ENCODE measurements at regions not wholly inside any gene's neighbourhood (a gene's known extent, or its start where the extent isn't known, plus 50 kb on each side); places are given as distances from the start of the nearest gene placed in this dataset.

GRCh38 chr7:3215624-3216585 is 85.1 kb upstream of the SDK1 start:
- H3K36me3 ChIP-seq (ENCODE audit: control insufficient read depth, insufficient read depth, low read length), result no peaks in the 10 kb centered on the region
- BruUV-seq (replicated peaks), result no TSS peak
- H3K4me3 ChIP-seq (ENCODE audit: low read depth, low read length), result no peak overlapping the region
- H3K27me3 Mint-ChIP-seq (ENCODE audit: insufficient read depth, unreplicated experiment), result no peaks in the 10 kb centered on the region
- no peak overlapping the region for H3K4me3 Mint-ChIP-seq (ENCODE audit: unreplicated experiment)
- H3K36me3 Mint-ChIP-seq (ENCODE audit: insufficient read depth, unreplicated experiment), result no peaks in the 10 kb centered on the region
- H3K9me3 ChIP-seq, result no peaks in the 10 kb centered on the region
- TF ChIP-seq, protein P1, sequence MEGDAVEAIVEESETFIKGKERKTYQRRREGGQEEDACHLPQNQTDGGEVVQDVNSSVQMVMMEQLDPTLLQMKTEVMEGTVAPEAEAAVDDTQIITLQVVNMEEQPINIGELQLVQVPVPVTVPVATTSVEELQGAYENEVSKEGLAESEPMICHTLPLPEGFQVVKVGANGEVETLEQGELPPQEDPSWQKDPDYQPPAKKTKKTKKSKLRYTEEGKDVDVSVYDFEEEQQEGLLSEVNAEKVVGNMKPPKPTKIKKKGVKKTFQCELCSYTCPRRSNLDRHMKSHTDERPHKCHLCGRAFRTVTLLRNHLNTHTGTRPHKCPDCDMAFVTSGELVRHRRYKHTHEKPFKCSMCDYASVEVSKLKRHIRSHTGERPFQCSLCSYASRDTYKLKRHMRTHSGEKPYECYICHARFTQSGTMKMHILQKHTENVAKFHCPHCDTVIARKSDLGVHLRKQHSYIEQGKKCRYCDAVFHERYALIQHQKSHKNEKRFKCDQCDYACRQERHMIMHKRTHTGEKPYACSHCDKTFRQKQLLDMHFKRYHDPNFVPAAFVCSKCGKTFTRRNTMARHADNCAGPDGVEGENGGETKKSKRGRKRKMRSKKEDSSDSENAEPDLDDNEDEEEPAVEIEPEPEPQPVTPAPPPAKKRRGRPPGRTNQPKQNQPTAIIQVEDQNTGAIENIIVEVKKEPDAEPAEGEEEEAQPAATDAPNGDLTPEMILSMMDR (IDR thresholded peaks at IDR 0.05; ENCODE audit: insufficient read depth in 1 of 2, low read depth in 1 of 2, low read length in 1 of 2, severe bottlenecking in 1 of 2, unreplicated experiment in 1 of 2), result no peak
- intact Hi-C loops (cut with micrococcal nuclease; ENCODE audit: unreplicated experiment), result loop anchor here (5.0 kb wide), 1 partner anchor 46 kb away; no protein-coding TSS in a partner anchor
- peaks cover 13% of the 10 kb centered on the region for H3K4me1 ChIP-seq
- CTCF ChIA-PET, result no interaction called here
- no peak overlapping the region for H3K27ac Mint-ChIP-seq (ENCODE audit: unreplicated experiment)
- POLR2A ChIA-PET, result no interaction called here
- no peak for DNase-seq
- peaks cover 23% of the 10 kb centered on the region for H3K4me1 Mint-ChIP-seq (ENCODE audit: low read depth, unreplicated experiment)
- no peaks in the 10 kb centered on the region for H3K27me3 ChIP-seq (replicated peaks; ENCODE audit: control insufficient read depth, insufficient read depth, low read length)
- H3K9me3 Mint-ChIP-seq (ENCODE audit: unreplicated experiment), result no peaks in the 10 kb centered on the region

- no peak overlapping the region for H3K27ac Mint-ChIP-seq (ENCODE audit: unreplicated experiment)
- H3K4me3 ChIP-seq (ENCODE audit: low read depth, low read length), result no peak overlapping the region
- no peaks in the 10 kb centered on the region for H3K36me3 Mint-ChIP-seq (ENCODE audit: insufficient read depth, unreplicated experiment)
- H3K4me3 Mint-ChIP-seq (ENCODE audit: unreplicated experiment), result no peak overlapping the region
- CTCF ChIA-PET, result no interaction called here
- no peaks in the 10 kb centered on the region for H3K36me3 ChIP-seq (ENCODE audit: control insufficient read depth, insufficient read depth, low read length)
- H3K4me1 ChIP-seq, result peaks cover 13% of the 10 kb centered on the region
- H3K9me3 ChIP-seq, result no peaks in the 10 kb centered on the region
- peaks cover 23% of the 10 kb centered on the region for H3K4me1 Mint-ChIP-seq (ENCODE audit: low read depth, unreplicated experiment)
- no peaks in the 10 kb centered on the region for H3K27me3 Mint-ChIP-seq (ENCODE audit: insufficient read depth, unreplicated experiment)
- intact Hi-C loops (cut with micrococcal nuclease; ENCODE audit: unreplicated experiment), result loop anchor here (5.0 kb wide), 1 partner anchor 45 kb away; no protein-coding TSS in a partner anchor
- no peaks in the 10 kb centered on the region for H3K9me3 Mint-ChIP-seq (ENCODE audit: unreplicated experiment)
- H3K27me3 ChIP-seq (replicated peaks; ENCODE audit: control insufficient read depth, insufficient read depth, low read length), result no peaks in the 10 kb centered on the region
- POLR2A ChIA-PET, result no interaction called here
- TF ChIP-seq, protein P1 (IDR thresholded peaks at IDR 0.05; ENCODE audit: insufficient read depth in 1 of 2, low read depth in 1 of 2, low read length in 1 of 2, severe bottlenecking in 1 of 2, unreplicated experiment in 1 of 2), result no peak
- no TSS peak for BruUV-seq (replicated peaks)
- DNase-seq, result no peak
These were observed 83.9 kb upstream of the SDK1 start for GRCh38 chr7:3217166-3217565.

- Histone ChIP-seq H3K9me3 (no peaks in the 10 kb centered on the region), H3K27me3 (replicated peaks; ENCODE audit: control insufficient read depth, insufficient read depth, low read length) (no peaks in the 10 kb centered on the region), H3K4me1 (peaks cover 13% of the 10 kb centered on the region), H3K36me3 (ENCODE audit: control insufficient read depth, insufficient read depth, low read length) (no peaks in the 10 kb centered on the region), H3K4me3 (ENCODE audit: low read depth, low read length) (no peak overlapping the region)
- BruUV-seq (replicated peaks), result no TSS peak
- no peaks in the 10 kb centered on the region for H3K27me3 Mint-ChIP-seq (ENCODE audit: insufficient read depth, unreplicated experiment)
- intact Hi-C loops (cut with micrococcal nuclease; ENCODE audit: unreplicated experiment), result loop anchor here (1.0 to 5.0 kb wide), 2 partner anchors 44 to 54 kb away; no protein-coding TSS in a partner anchor
- peak overlapping the region; percentile 33 for H3K4me3 Mint-ChIP-seq (ENCODE audit: unreplicated experiment)
- peak in 1 of 2 experiments; percentile 43 for DNase-seq
- peak overlapping the region; percentile 39 for H3K27ac Mint-ChIP-seq (ENCODE audit: unreplicated experiment)
- ChIA-PET POLR2A (no interaction called here), CTCF (no interaction called here)
- H3K4me1 Mint-ChIP-seq (ENCODE audit: low read depth, unreplicated experiment), result peaks cover 23% of the 10 kb centered on the region
- no peaks in the 10 kb centered on the region for H3K36me3 Mint-ChIP-seq (ENCODE audit: insufficient read depth, unreplicated experiment)
- TF ChIP-seq, protein P1 (IDR thresholded peaks at IDR 0.05; ENCODE audit: insufficient read depth in 1 of 2, low read depth in 1 of 2, low read length in 1 of 2, severe bottlenecking in 1 of 2, unreplicated experiment in 1 of 2), result no peak
- no peaks in the 10 kb centered on the region for H3K9me3 Mint-ChIP-seq (ENCODE audit: unreplicated experiment)
These were observed 82.4 kb upstream of the SDK1 start for GRCh38 chr7:3218411-3219225.
